ENCODE measurements at regions not wholly inside any gene's neighbourhood (a gene's known extent, or its start where the extent isn't known, plus 50 kb on each side); places are given as distances from the start of the nearest gene placed in this dataset.

DNA sequence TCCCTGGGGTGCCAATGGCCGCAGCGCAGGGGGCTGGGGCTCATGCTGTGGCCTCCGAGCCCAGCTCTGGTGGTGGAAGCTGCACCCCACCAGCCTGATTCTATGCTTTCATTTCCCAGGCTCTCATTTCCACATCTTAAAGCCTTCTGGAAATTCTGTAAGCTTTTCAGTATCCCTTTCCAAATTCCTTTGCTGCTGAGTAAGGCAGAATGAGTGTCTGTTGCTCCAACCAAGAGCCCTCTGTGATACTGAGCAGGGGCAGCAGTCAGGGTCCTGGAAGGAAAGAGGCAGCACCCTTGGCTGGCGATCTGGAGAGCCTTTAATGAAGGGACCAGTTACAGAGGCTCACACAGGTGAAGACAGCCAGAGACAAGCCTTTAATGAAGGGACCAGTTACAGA lies 79.5 kb upstream of the FOXF1 start:
- no peak for DNase-seq

DNA sequence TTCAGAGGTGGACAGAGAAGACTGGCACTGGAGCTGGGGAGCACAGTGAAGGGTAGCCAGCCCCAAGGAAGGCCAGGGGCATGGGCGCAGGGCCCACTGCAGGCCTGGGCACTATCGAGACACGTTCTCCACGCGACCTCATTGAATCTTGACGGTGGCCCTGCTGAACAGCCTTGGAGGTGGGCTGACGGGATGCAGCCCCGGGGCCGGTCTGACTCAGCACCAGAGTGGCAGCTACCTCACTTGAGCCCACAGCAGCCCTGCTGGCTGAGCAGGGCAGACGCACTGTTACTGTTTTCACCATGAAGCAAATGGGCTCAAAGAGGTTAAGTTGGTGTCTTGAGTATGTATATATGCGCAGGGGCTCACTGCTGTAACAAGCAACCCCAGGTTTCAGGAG lies 78.8 kb upstream of the FOXF1 start:
- DNase-seq: no peak

DNA sequence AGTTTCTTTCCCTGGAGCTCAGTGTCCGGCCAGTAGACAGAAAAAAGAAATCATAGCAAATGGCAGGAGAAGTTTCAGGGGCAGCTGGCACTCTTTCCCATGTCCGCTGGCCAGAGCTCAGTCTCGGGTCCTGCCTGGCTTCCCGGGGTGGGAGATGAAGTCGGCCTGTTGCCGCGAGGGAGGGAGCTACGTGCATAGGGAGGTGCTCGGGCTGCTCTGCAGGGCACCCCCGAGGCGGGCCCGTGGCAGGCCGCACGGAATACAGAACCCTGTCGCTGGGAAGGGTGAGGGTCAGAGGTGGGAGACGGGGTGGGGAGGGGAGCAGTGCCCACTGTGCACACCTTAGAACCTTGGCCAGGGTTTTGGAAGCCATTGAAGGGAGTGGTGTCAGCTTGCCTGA lies 78.3 kb upstream of the FOXF1 start:
- DNase-seq: no peak

DNA sequence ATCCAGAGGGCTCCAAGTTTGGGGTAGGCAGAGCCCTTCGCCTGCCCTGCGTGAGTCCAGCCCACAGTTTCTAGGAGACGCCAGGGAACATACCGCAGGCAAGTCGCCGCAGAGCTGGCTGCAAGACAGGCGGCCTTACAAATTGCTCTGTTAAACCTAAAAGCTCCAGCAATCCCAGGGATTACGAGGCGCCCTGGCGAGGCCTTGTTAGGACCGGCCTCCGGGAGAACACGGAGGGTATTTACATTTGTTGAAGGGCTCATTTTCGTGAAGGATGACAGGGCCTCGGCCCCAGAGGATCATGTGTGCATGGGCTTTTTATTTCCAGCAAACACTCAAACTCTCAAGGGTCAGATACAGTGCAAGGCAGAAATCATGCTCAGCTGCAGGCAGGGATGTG lies 77.6 kb upstream of the FOXF1 start:
- DNase-seq: no peak

DNA sequence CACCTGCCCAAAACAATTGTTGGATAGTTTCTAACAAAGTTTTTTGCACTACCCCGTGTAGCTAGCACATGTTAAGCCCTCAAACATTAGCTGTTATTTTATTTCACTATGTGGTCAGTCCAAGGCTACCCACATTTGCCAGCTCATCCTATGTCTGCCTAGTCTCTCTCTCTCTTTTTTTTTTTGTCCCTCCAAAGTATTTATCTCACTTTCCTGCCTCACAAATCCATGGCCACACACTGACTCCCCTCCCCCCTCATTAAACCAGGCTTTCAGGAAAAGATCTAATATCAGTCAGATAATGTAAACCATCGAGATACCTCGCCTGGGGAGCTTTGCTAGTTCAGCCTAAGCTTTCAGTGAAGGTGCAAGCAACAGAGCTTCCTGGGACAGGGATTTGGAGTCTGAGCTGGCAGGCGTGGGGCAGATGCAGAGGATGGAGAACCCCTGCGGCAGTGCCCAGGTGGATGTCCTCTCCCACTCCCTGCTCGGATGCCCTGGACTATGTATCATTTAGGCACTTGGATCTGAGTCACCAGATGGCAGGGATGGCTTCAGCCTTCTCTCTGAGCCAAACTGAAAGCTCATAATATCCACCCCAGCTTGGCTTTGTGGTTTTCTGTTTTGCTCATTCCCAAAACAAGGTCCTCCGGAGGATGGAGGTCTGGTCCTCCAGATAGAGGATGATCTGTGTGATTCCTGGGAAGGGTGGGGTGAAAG lies 73.7 kb upstream of the FOXF1 start:
- no peak for DNase-seq

DNA sequence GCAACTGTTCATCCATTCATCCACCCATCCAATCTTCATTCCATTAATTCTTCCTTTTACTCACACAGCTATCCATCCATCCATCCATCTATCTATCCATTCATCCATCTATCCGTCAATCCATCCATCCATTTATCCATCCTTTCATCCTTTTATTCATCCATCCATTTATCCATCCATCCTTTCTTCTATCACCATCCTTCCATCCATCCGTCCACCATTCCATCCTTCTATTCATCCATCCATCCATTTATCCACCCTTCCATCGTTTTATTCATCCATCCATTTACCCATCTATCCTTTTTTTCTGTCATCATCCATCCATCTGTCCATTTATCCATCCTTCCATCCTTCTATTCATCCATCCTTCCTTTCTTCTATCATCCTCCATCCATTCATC lies 73.0 kb upstream of the FOXF1 start:
- DNase-seq: no peak

DNA sequence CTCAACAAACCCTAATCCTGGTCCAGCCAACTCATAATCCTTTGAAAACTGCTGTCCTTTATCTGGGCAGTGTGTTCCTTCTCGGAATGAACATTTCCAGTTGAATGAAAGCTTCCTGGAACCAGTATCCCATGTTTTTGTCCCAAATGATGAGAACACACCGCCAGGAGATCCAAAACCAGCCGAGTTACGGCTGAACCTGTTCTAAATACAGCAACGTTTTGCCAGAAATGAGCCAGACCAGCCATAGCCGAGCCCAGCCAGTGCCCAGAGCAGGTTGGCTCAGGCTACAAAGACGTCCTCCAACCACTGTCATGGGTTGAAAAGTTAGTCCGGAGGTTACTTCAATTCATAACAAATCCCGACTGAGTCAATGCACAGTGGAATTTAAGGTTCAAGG lies 67.6 kb upstream of the FOXF1 start:
- DNase-seq: no peak

DNA sequence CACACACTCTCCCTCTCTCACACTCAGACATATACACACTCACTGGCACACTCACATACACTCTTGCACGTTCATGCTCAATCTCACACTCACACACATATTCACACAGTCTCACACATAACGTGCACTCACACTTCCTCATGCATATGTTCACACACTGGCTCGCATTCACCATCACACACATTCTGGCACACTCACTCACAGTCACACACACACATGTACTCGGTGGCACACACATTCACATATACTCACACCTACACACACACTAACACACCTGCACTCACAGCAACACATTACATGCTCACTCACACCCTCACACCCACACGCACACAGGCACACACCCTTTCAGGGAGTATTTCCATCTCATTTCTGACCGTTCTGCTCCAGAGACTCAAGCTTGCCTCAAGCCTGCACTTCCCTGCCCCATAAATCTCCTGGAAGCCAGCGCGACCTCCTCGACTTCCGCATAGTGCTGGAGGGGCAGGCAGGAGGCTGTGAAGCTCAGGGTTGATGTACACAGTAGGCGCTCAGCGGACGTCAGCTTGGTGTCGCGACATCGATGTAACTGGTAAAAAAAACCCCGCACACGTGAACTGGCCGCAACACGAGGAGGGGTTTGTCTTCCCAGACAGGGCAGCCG lies 66.7 kb upstream of the FOXF1 start:
- DNase-seq: no peak

DNA sequence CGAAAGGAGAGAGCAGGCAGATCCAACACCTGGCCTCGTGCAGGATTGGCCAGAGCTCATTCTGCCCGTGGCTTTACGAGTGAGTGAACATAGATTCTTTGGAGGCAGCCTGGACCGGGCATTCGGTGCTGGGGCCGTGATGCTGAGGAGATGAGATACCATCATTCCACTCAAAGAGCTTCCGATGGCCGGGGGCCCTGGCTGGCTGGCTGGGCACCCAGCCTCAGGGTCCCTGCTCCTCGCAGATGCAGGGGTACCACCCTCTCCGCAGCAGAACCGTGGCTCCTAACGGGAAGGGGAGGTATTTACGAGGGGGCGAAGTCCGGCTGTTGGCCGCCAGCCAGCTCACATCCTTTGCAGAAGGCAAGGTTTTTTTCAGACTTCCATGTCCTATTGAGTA lies 66.1 kb upstream of the FOXF1 start:
- no peak for DNase-seq

DNA sequence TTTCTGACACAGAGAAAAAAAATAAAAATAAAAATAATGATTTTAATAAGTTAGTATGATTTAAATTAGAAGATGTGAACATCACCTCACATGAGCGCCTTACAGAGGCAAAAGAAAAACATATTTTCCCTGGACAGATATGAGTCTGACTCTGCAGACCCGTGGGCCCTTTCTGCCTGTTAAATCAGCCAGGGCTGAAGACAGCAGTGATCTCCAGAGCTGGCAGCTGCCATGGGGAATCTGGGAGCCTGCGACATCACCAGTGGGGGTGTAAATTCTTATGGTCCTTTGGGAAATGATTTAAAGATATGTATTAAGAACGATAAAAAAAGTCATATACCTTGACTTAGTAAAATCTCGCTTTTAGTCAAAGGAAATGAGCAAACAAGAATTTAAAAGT lies 65.7 kb upstream of the FOXF1 start:
- no peak for DNase-seq

DNA sequence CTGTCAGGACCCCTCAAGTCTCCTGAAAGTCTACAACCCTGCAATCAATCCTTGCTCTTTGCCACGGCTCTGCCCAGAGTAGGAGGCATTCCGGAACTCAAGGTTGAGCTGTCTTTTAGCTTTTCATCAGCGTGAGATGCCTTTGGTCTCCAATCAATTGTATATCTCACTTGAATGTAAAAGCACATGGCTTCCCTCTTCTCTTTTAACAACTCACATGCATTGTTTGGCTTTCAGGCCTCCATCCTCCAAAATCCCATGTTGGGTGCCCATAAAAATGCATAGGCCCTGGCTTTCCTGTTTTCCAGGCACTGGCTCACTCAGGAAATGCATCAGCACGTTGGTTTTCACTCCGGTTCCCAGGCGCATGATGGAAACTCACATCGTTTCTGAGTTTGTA lies 64.0 kb upstream of the FOXF1 start:
- no peak for DNase-seq

DNA sequence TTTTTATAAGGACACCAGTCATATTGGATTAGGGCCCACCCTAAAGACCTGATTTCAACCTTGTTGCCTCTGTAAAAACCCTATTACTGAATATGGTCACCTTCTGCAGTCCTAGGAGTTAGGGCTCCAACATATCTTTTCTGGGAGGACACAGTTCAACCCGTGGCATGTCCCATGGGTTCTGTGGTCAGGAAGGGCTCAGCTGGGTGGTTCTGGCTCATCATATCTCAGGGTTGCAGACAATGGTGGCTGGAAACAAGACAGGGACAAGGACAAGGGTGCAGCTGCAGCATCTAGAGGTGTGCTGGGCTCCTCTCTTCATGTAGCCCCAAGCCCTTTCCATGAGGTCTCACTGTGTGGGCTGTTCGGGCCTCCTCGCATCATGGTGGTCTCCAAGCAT lies 63.1 kb upstream of the FOXF1 start:
- DNase-seq: no peak

DNA sequence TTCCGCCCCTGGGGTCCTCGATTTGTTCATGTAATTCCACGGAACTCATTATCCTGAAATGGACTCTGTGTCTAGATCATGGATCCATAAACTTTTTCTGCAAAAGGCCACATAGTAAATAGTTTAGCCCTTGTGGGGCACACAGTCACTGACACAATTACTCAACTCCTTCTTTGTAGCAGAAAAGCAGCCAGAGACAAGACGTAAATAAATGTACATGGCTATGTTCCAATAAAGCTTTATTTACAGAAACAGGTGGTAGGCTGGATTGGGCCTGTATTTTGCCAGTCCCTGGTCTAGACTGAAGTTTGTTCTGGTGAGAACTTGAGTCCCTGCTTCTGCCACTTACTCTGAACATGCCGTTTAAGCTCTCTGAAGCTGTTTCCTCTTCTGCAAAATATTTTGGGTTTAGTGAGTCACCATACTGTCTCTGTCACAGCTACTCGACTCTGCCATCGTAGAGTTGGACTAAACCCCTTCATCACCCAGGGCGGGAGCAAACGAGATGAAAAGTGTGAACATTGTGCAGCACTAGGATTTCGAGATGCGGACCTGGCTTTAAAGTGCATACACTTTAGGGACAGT lies 61.9 kb upstream of the FOXF1 start:
- DNase-seq: no peak

DNA sequence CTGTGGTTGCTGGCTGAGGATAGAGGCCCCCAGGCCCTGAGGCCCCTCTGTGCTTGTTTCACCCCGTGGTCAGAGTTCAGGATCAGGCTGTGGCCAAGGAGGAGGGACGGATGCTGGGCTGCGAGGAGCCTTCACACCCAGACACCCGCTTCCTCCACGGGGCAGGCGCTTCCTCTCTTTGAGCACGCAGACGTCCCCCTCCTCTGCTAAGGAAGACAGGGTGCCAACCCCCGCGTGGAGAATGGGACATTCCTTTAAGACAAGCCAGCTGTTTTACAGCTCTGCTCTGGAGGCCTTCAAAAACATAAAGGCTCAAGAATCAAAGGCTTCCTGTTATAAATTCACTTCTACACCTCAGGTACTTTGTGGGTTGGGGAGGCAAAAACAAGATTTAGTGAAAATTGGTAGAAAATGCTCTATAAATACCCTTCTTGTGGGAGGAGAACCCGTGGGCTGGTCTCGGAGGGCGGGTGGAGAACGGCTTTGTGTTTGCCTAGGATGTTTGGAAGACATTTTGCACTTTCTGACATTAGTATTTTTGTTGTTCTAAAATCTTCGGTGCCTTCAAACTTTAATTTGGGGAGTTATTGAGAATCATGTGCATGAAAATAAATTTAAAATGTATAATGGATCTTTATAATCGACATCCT lies 60.8 kb upstream of the FOXF1 start:
- no peak for DNase-seq

DNA sequence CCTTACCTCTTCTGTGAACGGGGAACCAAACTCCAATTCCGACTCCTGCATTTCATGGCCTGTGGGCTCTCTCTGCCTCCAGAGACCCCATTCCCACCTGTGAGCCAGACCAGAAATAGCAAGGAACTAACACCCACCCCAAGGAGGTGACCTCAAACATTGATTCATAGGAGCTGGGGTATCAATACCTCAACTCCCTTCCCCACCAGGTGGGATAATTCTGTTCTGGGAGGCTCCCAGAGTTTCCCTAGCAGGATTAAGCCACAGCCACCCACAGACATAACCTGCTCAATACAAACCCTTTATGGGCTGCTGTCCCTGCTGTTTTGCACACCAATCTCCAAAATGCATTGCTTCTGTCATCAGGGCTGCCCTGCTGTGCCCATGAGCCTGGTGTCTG lies 59.6 kb upstream of the FOXF1 start:
- no peak for DNase-seq

DNA sequence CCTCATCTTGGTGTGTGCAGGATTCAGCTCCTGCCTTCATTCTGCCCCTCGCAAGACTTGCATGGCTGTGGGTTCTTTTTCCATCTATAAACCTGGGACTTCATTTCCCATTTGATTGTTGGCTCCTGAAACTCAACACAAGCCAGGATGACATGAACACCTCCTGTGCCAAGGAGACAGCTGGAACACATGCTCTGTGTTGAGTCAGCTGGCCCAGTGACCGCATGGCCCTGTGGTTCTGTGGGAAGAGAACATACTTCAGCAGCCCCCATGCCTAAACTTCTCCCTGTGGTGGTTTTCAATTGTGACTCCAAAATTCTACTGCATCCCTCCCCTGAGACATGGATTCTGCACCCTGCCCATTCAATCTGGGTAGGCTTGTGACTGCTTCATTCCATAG lies 57.9 kb upstream of the FOXF1 start:
- no peak for DNase-seq

DNA sequence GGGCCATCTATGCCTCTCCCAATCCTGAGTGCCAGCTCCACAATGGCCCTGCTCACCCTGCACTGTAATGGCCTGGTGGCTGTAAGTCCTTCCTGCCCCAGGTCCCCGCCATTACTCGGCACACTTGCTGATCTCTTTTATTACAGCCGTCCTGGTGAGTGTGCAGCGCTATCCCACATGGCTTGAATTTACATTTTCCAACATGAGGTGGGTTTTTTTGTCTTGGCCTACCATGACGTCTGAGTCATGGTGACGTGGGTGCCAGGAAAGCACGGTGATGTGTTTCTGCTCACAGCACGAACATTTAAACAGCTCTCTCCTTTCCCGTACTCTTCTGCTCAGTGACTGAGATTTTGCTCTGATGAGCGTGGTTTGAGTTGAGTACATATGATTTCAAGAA lies 55.2 kb upstream of the FOXF1 start:
- DNase-seq: no peak

DNA sequence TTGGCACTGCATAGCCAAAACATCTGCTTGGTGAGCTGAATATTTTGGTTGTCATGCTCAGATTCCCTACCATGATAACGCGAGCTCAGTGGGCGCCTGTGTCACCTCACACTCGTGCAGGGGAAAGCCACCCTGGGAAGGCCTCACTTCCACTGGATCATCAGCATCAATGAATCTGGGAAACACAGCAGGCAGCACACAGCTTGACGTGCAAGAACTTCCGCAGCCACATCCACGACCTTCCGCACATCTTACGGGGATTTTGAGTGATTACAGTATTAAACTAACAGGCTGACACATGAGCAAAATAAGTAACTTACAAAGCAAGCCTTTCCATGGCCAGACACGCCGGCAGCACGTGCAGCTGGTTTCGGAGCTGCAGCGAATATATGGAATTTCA lies 54.7 kb upstream of the FOXF1 start:
- no peak for DNase-seq

DNA sequence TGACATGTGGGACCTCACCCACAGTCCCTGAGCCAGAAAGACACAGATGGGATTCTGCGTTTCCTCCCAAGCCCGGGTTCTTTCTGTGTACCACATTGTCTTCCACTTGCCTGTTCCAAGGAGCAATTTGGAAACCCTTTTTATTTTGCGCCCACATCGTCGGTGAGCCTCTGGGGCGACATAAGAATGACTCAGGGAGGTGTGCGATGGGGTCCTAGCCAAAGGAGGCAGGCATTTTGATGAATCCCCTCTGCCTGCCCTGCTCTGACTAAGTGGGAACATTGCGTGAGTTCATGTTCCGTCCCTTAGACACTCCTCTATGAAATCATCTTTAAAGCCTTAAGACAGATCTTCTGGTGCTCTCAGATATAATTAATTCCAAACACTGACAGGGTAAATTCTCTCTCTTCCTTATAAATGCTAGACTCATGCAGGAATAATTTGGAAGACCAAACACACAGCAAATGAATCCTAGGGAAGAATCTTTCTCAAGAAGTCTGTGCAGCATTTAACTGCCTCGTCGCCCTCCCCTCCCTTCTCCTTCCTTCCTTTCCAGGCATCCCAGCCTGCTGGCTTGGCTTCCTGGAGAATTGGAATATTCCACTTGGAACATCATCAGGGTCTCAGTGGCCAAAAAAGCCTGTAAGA lies 52.7 kb upstream of the FOXF1 start:
- no peak for DNase-seq

DNA sequence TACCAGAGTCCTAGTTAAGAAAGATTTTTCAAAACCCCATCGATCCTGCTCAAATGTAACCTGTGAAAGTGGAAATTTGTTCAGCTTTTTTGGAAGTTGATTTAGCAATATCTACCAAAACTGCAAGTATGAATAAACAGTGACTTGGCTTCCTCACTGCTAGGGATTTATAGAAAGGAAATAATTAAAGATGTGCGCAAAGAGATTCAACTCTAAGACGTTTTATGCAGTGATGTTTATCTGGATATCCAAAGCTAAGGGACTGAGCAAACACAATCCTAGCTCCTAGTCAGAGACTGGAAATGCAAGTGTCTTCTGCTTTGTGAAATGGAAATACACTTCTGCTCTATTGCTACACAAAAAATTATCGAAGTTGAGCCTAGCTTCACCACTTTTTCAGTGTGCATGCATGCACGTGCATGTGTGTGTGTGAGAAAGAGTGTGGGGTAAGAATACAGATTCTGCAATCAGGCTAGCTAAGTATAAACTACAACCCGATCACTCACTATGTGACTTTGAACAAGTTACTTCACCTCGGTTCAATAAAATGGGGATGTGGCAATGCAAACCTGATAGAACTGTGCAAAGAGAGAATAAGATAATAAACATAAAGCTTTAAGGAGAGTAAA lies 52.1 kb upstream of the FOXF1 start:
- no peak for DNase-seq

DNA sequence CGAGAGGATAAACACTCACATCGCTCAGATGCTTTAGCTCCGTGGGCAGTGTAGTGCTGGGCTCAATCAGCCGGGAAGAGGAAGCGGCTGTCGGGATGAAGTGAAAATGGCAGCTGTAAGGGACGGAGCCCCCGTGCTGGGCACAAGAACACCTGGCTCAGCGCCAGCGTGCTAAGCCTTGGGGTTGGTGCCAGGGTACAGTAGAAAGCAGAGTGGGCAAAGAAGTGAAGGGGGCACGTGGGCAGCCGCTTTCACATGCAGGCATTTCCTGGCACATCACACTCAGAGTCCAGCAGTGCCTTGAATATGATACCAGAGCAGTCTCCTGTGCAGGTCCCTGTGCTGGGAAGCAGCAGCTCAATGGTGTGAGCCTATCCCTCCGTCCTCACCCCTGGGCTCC lies 51.1 kb upstream of the FOXF1 start:
- DNase-seq: no peak

Measured in T1000 (cell line).